HG03571 (cell line): ENCODE measurements at regions not wholly inside any gene's neighbourhood (a gene's known extent, or its start where the extent isn't known, plus 50 kb on each side); places are given as distances from the start of the nearest gene placed in this dataset.

Source experiments
- ATAC-seq: cut with Tn5 transposase; IDR thresholded peaks from one replicate; pipeline ENCODE4 v1.9.1; 2021; ENCODE audit not compliant: unreplicated experiment

- no peak for ATAC-seq
Observed at GRCh38 chr2:8165550-8165949, 516.3 kb upstream of the ID2 start.

DNA sequence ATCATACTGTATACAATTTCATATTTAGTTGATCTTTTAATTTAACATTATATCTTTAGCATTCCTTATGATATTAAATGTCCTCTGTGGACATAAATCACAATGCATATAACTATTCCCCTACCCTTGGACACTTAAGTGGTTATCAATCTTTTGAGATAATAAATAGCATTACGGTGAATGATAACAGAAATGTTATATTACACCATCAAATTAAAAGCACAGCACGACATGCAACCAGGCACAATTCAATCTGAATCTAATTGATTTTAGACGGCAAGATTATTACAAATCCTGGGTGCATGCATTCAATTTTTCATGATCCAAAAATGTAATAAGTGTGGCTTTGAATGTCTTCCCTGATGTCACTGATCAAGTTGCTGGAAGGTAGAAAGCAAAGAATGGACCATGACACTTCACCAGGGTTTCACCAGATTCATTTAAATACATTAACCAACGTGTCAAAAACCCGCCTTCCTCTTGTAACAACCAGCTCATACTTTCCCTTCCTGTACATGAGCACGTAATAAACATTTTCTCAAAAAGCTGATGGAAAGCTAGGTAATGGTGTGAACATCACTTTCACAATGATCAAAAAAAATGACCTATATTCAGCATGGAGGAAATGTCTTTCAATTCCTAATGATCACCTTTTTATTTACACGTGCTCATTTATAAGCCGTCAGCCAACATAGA is 513.7 kb upstream of the ID2 start:
- no peak for ATAC-seq

DNA sequence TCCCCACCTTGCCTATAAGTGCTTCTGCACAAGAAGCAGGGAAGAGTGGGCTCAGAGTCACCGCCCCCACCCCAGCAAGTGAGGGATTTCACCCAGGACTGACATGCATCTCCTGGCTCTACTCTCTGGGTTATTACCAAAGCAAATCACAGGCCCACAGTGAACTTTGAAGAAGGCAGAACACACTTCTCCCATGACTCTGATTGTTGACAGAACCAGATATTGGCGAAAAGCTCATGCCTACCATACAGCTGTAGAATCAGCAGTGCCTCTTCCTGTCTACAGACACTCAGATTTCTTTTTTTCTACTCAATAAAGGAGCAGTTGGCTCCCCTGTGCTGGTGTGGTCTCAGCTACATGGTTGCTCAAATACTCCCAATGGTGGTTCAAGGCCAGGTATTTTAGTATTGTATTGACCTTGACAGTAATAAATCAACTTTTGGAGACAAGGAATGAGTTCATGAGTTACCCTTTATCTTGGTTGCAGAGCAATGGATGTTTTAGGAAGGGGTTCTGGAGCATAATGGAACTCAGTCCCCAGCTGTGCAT is 512.9 kb upstream of the ID2 start:
- ATAC-seq = no peak

- no peak for ATAC-seq
Observed at GRCh38 chr2:8169443-8169842, 512.4 kb upstream of the ID2 start.

DNA sequence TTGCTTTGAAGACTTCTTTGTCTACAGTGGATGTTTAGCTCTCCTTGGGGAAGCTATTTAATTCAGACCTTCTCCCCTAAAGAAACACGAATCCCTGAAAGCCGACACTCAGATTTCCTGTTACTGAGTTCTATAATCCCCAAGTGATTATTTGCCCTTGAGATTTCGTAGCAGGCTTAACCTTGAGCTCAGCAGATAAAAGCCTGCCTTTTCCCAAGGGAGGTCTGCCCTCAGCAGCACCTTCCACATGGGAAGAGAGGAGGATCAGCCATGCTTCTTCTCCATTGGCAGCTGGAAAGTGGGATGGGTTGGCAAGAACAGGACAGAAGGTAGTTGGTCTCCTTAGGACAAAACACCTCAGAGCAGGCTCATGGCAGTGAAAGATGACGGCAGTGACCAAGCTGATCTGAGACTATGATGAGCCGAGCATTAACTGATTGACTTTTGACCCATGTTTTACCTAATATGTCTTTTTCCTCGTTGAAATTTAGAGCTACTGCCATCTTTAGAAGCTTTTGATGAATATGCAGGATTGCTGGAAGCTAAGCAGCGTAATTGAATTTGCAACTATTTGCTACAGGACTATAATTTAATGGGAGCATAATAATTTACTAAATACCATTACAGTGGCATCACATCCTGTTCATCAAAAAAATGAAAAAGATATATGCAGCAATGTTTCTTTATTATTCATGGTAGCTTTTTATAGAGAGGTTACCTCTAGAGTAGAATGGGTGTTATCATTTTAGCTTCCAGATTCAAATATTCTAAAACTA is 511.1 kb upstream of the ID2 start:
- ATAC-seq = no peak

- no peak for ATAC-seq
Observed at GRCh38 chr2:8171608-8172007, 510.2 kb upstream of the ID2 start.

- ATAC-seq = no peak
Observed at GRCh38 chr2:8172661-8173060, 509.2 kb upstream of the ID2 start.

- no peak for ATAC-seq
Observed at GRCh38 chr2:8174641-8175257, 507.1 kb upstream of the ID2 start.

- no peak for ATAC-seq
Observed at GRCh38 chr2:8176887-8177286, 505.0 kb upstream of the ID2 start.

DNA sequence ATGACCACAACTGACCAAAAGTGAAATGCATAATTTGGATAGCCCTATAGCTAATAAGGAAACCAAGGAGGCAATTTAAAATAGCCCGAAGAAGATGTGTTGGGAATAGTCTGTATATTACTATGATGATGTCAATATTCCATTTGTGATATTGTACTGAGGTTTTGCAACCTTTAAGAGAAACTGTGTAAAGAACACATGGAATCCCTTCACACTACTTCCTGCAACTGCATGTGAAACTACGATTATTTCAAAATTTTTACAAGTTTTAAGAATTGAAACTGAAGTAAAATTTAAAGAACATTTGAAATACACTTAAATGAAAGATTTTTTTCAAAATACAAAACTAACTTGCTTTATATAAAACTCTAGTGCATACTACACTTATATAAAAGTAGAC is 504.3 kb upstream of the ID2 start:
- ATAC-seq = no peak

DNA sequence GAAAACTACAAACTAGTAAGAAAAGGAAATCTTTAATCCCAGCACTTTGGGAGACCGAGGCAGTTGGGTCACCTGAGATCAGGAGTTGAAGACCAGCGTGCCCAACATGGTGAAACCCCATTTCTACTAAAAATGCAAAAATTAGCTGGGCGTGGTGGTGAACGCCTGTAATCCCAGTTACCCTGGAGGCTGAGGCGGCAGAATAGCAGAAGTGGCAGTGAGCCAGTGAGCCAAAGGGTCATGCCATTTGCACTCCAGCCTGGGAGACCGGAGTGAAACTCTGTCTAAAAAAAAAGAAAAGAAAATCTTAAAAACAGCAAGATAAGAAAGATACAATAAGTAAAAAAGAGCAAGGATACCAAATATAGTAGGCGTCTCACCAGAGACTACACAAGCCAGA is 502.9 kb upstream of the ID2 start:
- ATAC-seq = no peak

DNA sequence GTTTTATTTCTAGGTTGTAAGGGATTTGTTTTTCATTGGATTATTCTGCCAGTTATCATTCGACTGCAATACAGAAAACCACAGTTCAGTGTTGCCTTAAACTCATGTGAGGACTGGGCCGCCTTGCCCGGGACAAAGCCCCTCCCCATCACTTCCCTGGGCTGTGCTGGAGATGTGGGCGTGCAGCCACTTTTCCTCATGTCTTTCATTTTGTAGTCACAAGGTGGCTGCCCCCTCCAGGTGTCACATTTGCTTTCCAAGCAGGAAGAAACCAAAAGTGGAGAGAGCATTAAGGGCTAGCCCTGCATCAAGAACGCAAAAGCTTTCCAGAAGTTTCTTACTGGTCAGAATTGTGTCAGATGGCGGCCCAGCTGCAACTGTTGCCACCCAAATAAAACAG is 492.5 kb upstream of the ID2 start:
- ATAC-seq = no peak

- ATAC-seq = no peak
Observed at GRCh38 chr2:8190279-8190678, 491.6 kb upstream of the ID2 start.

GRCh38 chr2:8191427-8191826 is 490.4 kb upstream of the ID2 start:
- no peak for ATAC-seq

GRCh38 chr2:8193146-8193545 is 488.7 kb upstream of the ID2 start:
- no peak for ATAC-seq

DNA sequence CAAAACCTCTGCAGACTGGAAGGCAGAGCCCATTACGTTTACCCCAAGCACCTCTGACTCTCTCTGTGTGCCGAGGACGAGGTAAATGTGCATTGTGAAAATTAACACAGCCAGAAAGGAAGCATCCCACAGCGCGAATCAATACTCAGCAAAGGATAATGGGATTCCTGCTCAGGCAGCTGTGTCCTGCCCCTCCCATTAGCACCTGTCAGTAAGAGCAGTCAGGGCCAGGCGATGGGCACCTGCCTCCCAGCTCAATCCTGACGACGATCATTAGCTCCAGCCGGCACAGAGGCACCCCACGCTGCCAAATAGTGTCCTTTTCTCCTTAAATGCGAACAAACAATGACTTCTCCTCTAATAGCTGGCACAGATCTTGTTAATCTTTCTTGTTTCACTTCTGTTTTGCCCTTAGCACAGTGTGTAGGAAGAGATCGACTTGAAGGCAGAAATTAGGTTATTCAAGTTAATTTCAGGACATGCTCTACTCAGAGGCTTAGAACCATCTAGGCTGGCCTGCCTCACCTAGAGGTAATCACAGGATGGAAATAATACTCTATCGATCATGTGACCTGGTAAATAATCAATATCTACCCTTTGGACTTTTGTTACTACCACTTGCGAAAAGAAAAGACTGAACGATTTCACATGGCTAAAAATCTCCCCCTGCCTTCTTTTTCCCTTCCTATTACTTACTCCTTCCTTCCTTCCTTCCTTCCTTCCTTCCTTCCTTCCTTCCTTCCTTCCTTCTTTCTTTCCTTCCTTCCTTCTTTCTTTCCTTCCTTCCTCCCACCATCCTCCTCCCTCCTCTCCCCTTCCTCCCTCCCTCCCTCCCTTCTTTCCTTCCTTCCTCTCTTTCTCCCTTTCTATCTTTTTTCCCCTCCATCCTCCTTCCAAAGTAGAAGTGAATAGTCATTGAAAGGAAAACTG is 487.9 kb upstream of the ID2 start:
- ATAC-seq = no peak

DNA sequence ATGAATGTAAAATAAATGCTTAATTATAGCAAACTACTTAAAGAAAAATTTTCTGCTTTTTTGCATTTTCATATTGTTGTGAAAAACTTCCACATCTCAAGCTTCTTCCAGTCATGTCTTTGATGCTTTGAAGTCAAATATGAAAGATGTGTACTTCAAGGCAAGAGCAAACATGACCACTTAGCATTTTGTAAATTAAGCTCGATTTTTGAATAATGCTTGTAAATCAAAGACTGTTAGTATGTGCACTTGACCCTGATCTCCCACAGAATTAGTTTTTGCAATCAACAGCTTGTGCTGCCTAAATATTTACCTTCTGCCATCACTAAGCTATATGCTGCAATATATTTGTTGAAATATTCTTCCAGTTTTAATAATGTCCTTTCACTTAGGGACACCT is 486.1 kb upstream of the ID2 start:
- ATAC-seq = no peak

DNA sequence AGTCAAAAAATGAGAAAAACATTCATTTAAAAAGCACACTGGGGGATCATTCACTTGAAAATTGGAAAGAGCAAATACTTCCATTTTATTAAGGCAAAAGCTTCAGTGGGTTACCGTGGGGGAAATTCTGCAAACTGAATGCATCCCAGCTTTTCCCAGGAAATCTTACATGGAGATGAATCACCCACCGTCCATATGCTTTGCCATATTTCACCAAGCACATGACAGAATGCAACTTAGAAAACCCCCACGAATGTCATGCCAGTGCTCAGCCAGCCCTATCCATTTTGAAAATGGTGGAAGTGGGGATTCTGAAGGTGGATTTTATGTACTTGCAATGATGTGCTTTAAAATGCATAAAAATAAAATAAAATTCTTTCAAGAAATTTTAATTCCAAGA is 485.5 kb upstream of the ID2 start:
- ATAC-seq = no peak

DNA sequence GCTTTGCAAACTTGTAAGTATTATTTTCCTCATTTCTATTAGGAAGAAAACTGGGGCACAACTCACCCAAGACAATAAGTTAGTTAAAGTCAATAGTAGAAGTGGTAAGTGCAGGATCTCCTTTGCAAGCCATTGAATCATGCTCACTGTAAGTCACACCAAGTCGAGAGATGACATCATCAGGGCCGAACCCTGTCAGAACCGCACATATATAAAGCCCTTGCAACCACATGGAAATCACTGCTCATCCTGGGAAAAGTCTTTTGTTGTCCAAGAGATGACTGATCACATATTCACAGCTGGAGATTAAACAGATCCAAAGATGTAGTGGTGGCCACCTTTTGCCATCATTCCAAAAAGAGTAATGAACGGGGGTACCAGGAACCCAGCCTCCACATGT is 484.8 kb upstream of the ID2 start:
- ATAC-seq = no peak

GRCh38 chr2:8197825-8198224 is 484.0 kb upstream of the ID2 start:
- no peak for ATAC-seq
